Body of pancreas (tissue), 4 donors: ENCODE measurements at regions not wholly inside any gene's neighbourhood (a gene's known extent, or its start where the extent isn't known, plus 50 kb on each side); places are given as distances from the start of the nearest gene placed in this dataset.

Experiments used
- POLR2A ChIP-seq, 3 donors: fragments of 450-650 bp; IDR thresholded peaks; one replicate each; pipeline ENCODE4 v1.6.1; 2016; ENCODE audit warnings: antibody characterized with exemption in 3 of 3, mild to moderate bottlenecking in 2 of 3
- TF ChIP-seq, protein P1 (sequence below), 7 experiments: fragments of 450-650 bp in 4 of 7; fragments of 200-600 bp in 3 of 7; sonication (generic) in 3 of 7; IDR thresholded peaks; one replicate each; pipeline ENCODE4 v1.5.1; 2016 to 2019; ENCODE audit warnings: antibody characterized with exemption in 7 of 7

DNA sequence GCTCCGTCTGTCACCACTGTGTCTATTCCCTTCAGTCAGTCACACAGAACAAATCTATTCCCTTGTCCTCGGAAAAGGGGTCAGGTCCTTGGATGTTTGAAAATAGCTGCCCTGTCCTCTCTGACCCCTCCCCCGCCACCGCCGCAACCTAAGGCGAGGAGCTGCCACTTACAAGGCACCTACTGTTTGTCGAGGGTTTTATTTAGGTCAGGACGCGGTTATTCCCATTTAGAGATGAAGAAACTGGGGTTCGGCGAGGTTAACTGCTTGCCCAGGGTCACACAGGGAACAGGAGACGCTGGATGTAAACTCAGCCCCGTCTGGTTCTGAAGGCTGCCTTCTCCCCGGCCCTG is 1468.1 kb downstream of the BRD1 start:
- TF ChIP-seq, protein P1, sequence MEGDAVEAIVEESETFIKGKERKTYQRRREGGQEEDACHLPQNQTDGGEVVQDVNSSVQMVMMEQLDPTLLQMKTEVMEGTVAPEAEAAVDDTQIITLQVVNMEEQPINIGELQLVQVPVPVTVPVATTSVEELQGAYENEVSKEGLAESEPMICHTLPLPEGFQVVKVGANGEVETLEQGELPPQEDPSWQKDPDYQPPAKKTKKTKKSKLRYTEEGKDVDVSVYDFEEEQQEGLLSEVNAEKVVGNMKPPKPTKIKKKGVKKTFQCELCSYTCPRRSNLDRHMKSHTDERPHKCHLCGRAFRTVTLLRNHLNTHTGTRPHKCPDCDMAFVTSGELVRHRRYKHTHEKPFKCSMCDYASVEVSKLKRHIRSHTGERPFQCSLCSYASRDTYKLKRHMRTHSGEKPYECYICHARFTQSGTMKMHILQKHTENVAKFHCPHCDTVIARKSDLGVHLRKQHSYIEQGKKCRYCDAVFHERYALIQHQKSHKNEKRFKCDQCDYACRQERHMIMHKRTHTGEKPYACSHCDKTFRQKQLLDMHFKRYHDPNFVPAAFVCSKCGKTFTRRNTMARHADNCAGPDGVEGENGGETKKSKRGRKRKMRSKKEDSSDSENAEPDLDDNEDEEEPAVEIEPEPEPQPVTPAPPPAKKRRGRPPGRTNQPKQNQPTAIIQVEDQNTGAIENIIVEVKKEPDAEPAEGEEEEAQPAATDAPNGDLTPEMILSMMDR (IDR thresholded peaks at IDR 0.05) = no peak
- TF ChIP-seq POLR2A (IDR thresholded peaks at IDR 0.05) = no peak
